ENCODE measurements at regions not wholly inside any gene's neighbourhood (a gene's known extent, or its start where the extent isn't known, plus 50 kb on each side); places are given as distances from the start of the nearest gene placed in this dataset.

- TF ChIP-seq TP53 (CRISPR knock-in tag; IDR thresholded peaks at IDR 0.05) (no peak), ZNF263 (CRISPR knock-in tag; IDR thresholded peaks at IDR 0.05; ENCODE audit: low read depth) (no peak), GABPB1 (CRISPR knock-in tag; IDR thresholded peaks at IDR 0.05) (no peak), ZNF416 (CRISPR knock-in tag; IDR thresholded peaks at IDR 0.05) (no peak), GRHL2 (CRISPR knock-in tag; IDR thresholded peaks at IDR 0.05; ENCODE audit: insufficient replicate concordance, severe bottlenecking) (no peak), NR1H2 (CRISPR knock-in tag; IDR thresholded peaks at IDR 0.05) (no peak)
- TF ChIP-seq, protein P1, sequence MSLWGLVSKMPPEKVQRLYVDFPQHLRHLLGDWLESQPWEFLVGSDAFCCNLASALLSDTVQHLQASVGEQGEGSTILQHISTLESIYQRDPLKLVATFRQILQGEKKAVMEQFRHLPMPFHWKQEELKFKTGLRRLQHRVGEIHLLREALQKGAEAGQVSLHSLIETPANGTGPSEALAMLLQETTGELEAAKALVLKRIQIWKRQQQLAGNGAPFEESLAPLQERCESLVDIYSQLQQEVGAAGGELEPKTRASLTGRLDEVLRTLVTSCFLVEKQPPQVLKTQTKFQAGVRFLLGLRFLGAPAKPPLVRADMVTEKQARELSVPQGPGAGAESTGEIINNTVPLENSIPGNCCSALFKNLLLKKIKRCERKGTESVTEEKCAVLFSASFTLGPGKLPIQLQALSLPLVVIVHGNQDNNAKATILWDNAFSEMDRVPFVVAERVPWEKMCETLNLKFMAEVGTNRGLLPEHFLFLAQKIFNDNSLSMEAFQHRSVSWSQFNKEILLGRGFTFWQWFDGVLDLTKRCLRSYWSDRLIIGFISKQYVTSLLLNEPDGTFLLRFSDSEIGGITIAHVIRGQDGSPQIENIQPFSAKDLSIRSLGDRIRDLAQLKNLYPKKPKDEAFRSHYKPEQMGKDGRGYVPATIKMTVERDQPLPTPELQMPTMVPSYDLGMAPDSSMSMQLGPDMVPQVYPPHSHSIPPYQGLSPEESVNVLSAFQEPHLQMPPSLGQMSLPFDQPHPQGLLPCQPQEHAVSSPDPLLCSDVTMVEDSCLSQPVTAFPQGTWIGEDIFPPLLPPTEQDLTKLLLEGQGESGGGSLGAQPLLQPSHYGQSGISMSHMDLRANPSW (CRISPR knock-in tag; conservative IDR thresholded peaks at IDR 0.05; ENCODE audit: low read depth), result no peak
These were observed 151.3 kb downstream of the USP46 start (continued) for GRCh38 chr4:52507774-52508173.

GRCh38 chr4:52510939-52511565 is 148.0 kb downstream of the USP46 start:
- TF ChIP-seq, protein P2, sequence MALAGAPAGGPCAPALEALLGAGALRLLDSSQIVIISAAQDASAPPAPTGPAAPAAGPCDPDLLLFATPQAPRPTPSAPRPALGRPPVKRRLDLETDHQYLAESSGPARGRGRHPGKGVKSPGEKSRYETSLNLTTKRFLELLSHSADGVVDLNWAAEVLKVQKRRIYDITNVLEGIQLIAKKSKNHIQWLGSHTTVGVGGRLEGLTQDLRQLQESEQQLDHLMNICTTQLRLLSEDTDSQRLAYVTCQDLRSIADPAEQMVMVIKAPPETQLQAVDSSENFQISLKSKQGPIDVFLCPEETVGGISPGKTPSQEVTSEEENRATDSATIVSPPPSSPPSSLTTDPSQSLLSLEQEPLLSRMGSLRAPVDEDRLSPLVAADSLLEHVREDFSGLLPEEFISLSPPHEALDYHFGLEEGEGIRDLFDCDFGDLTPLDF (CRISPR knock-in tag; IDR thresholded peaks at IDR 0.05), result no peak
- Mint-ChIP-seq H3K9me3 (peaks cover 12% of the 10 kb centered on the region), H3K27ac (no peak overlapping the region), H3K36me3 (peaks cover 3% of the 10 kb centered on the region; the same call in 1 of the 2 replicates), H3K4me3 (no peak overlapping the region), H3K4me1 (no peaks in the 10 kb centered on the region), H3K27me3 (ENCODE audit: low read depth) (peaks cover 17% of the 10 kb centered on the region)
- ChIA-PET CTCF (no interaction called here), POLR2A (interaction anchor here (0.6 kb wide), 1 partner anchor 470 kb away, joined by 3 read pairs; no protein-coding TSS in a partner anchor)
- no peak for DNase-seq (ENCODE audit: low spot score)
- ATAC-seq, result no peak

GRCh38 chr4:52511825-52512224 is 147.3 kb downstream of the USP46 start:
- POLR2A ChIA-PET, result no interaction called here
- no peaks in the 10 kb centered on the region for H3K4me1 Mint-ChIP-seq
- H3K27me3 Mint-ChIP-seq (ENCODE audit: low read depth), result peaks cover 13% of the 10 kb centered on the region

More at GRCh38 chr4:52511825-52512224, 147.3 kb downstream of the USP46 start:
- peaks cover 3% of the 10 kb centered on the region; the same call in 1 of the 2 replicates for H3K36me3 Mint-ChIP-seq
- H3K9me3 Mint-ChIP-seq, result peaks cover 14% of the 10 kb centered on the region
- CTCF ChIA-PET, result no interaction called here
- DNase-seq (ENCODE audit: low spot score) (no peak), ATAC-seq (no peak)
- TF ChIP-seq TCF7 (CRISPR knock-in tag; IDR thresholded peaks at IDR 0.05; ENCODE audit: low read depth), result no peak
- TF ChIP-seq KAT7 (CRISPR knock-in tag; IDR thresholded peaks at IDR 0.05; ENCODE audit: borderline replicate concordance), result no peak
- TF ChIP-seq ZNF532 (CRISPR knock-in tag; IDR thresholded peaks at IDR 0.05; ENCODE audit: borderline replicate concordance), result no peak
- no peak for TF ChIP-seq IRF2 (CRISPR knock-in tag; IDR thresholded peaks at IDR 0.05; ENCODE audit: borderline replicate concordance, low read depth)
- TF ChIP-seq HMGA2 (CRISPR knock-in tag; IDR thresholded peaks at IDR 0.05), result no peak
- no peak overlapping the region for H3K27ac Mint-ChIP-seq
- no peak overlapping the region for H3K4me3 Mint-ChIP-seq
